SK-N-SH treated with all-trans-retinoic acid at 6 μM for 48 hours (cell line): ENCODE measurements at regions not wholly inside any gene's neighbourhood (a gene's known extent, or its start where the extent isn't known, plus 50 kb on each side); places are given as distances from the start of the nearest gene placed in this dataset.

Source experiments
- ARNTL ChIP-seq: fragments of 450-650 bp; formaldehyde crosslinking; IDR thresholded peaks from 2 replicates; pipeline ENCODE4 v1.5.0; 2020; ENCODE audit warnings: low read depth, mild to moderate bottlenecking, moderate library complexity, borderline replicate concordance
- ISL1 ChIP-seq: fragments of 250-450 bp; sonication (Bioruptor Pico); IDR thresholded peaks from 2 replicates; pipeline ENCODE4 v2.1.2; 2022; ENCODE audit warnings: mild to moderate bottlenecking, moderate library complexity
- TCF4 ChIP-seq: fragments of 250-450 bp; sonication (Bioruptor Pico); IDR thresholded peaks from 2 replicates; pipeline ENCODE4 v1.8.0; 2021; ENCODE audit warnings: mild to moderate bottlenecking, moderate library complexity, borderline replicate concordance
- ZC3H10 ChIP-seq: fragments of 250-450 bp; sonication (Bioruptor Pico); IDR thresholded peaks from 2 replicates; pipeline ENCODE4 v1.5.1; 2021; ENCODE audit warnings: mild to moderate bottlenecking, moderate library complexity

- TF ChIP-seq ARNTL, result no peak
- TF ChIP-seq ISL1 (CRISPR knock-in tag), result no peak
- no peak for TF ChIP-seq TCF4 (CRISPR knock-in tag)
- no peak for TF ChIP-seq ZC3H10
Observed at GRCh38 chr15:78702609-78703333, 61.8 kb upstream of the CHRNB4 start.
